AG04450 (cell line): ENCODE measurements at regions not wholly inside any gene's neighbourhood (a gene's known extent, or its start where the extent isn't known, plus 50 kb on each side); places are given as distances from the start of the nearest gene placed in this dataset.

ENCODE experiments used
- CTCF ChIA-PET: fragments of 300-600, 350-600 bp; formaldehyde crosslinking; extraction: SDS; loops from one replicate; lab custom pipeline; 2022; ENCODE audit warnings: antibody characterized with exemption, inconsistent platforms; lab: Charles Lee
- POLR2A ChIA-PET: fragments of 350-600 bp; formaldehyde crosslinking; extraction: SDS; loops from one replicate; lab custom pipeline; 2021; ENCODE audit warnings: antibody characterized with exemption, inconsistent platforms; lab: Yijun Ruan, JAX
- DNase-seq: peaks from one replicate; pipeline ENCODE4 v3.0.0-alpha.2; 2011; ENCODE audit warnings: low read depth, low spot score
- H3K27ac ChIP-seq: one replicate; pipeline ENCODE4 v1.5.1; 2012; ENCODE audit warnings: low read depth, low read length, control low read depth
- H3K27me3 ChIP-seq: one replicate; pipeline ENCODE4 v1.6.0; 2012; ENCODE audit warnings: low read length; ENCODE audit not compliant: control insufficient read depth, insufficient read depth
- H3K4me3 ChIP-seq: 2 replicates; pipeline ENCODE4 v1.5.1; 2011; ENCODE audit warnings: mild to moderate bottlenecking, low read depth, low read length, control low read depth
- H3K9me3 ChIP-seq: 2 replicates; pipeline ENCODE4 v1.5.1; 2012; ENCODE audit warnings: low read length; ENCODE audit not compliant: control insufficient read depth, insufficient read depth
- TF ChIP-seq, protein P1 (sequence below): IDR thresholded peaks from 2 replicates; pipeline ENCODE4 v1.5.1; 2011; ENCODE audit warnings: low read depth, low read length, control low read depth, inconsistent platforms

DNA sequence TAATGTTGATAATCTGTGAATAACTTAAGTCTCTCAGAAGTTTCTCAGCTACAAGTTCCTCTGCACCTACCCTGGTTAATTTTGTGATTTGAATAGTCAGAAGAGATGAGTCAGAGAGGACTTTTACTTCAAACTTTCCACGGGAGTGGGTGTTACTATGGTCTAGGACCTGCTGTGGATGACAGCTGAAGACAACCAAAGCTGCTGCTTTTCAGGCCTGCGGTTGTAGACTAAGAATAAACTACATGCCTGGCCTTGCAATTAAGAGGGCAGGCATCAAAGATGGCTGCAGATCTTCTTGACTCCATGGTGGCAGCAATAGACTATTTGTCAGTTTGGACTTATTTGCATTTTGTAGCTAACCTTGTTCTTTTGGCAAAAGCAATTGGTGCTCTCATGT is 227.1 kb upstream of the KRR1 start:
- H3K4me3 ChIP-seq, result no peak overlapping the region
- no peaks in the 10 kb centered on the region for H3K9me3 ChIP-seq
- ChIA-PET CTCF (no interaction called here), POLR2A (no interaction called here)
- H3K27me3 ChIP-seq, result no peaks in the 10 kb centered on the region
- H3K27ac ChIP-seq, result no peak overlapping the region
- TF ChIP-seq, protein P1, sequence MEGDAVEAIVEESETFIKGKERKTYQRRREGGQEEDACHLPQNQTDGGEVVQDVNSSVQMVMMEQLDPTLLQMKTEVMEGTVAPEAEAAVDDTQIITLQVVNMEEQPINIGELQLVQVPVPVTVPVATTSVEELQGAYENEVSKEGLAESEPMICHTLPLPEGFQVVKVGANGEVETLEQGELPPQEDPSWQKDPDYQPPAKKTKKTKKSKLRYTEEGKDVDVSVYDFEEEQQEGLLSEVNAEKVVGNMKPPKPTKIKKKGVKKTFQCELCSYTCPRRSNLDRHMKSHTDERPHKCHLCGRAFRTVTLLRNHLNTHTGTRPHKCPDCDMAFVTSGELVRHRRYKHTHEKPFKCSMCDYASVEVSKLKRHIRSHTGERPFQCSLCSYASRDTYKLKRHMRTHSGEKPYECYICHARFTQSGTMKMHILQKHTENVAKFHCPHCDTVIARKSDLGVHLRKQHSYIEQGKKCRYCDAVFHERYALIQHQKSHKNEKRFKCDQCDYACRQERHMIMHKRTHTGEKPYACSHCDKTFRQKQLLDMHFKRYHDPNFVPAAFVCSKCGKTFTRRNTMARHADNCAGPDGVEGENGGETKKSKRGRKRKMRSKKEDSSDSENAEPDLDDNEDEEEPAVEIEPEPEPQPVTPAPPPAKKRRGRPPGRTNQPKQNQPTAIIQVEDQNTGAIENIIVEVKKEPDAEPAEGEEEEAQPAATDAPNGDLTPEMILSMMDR, result no peak
- DNase-seq, result no peak

DNA sequence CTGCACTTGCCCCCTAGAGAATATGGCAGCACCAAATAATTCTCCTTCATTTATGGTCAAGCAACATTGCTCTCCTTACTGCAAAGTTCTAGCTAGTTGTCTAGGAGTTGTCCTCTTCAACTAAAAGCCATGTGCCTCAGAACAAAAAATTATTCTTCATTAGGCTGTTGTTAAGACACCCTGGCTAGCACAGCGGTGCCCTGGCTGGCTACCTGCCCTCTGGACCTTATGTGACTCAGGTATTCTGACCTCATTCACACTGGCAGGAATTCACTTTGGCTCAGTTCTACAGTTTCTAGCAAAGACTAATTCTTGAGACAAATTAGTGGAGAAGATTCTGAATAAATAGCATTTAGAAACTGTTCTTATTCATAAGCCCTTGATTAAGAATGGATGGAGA is 224.4 kb upstream of the KRR1 start:
- CTCF ChIA-PET, result no interaction called here
- POLR2A ChIA-PET, result no interaction called here
- Histone ChIP-seq H3K9me3 (no peaks in the 10 kb centered on the region), H3K27ac (no peak overlapping the region), H3K4me3 (no peak overlapping the region), H3K27me3 (no peaks in the 10 kb centered on the region)
- TF ChIP-seq, protein P1, result no peak
- no peak for DNase-seq

DNA sequence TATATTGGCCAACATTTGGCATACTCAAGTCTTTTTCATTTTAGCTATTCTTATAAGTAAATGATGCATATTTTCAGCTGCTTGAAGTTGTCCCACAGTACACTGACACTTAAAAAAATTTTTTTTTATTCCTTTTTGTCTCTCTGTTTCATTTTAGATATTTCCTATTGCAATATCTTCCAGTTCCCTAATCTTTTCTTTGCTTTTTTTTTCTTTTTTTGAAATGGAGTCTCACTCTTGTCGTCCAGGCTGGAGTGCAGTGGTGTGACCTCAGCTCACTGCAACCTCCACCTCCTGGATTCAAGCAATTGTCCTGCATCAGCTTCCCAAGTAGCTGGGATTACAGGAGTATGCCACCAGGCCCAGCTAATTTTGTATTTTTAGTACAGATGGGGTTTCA is 217.4 kb upstream of the KRR1 start:
- H3K27ac ChIP-seq, result no peak overlapping the region
- TF ChIP-seq, protein P1, result no peak
- no peaks in the 10 kb centered on the region for H3K27me3 ChIP-seq
- no peak for DNase-seq
- POLR2A ChIA-PET, result no interaction called here
- no peak overlapping the region for H3K4me3 ChIP-seq
- H3K9me3 ChIP-seq, result no peaks in the 10 kb centered on the region
- CTCF ChIA-PET, result no interaction called here

DNA sequence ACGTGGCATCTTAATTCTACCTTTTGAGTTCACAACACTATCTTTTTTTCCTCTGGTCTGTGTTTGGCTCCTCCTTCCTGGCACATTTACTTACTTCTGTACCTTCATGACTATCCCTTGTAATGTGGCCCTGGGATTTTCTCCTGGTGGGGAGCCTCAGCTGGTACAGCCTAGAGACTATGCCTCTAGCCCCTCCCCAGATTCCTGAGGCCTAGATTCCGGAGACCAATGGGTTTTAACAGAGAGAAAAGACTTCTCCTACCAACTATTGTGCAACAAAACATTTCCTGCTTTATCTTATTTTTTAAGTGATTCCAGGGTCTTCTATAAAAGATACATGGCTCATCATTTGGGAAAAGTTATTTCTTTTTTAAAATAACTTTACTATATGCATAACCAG is 216.2 kb upstream of the KRR1 start:
- no peak overlapping the region for H3K4me3 ChIP-seq
- no peaks in the 10 kb centered on the region for H3K27me3 ChIP-seq
- TF ChIP-seq, protein P1, result no peak
- ChIA-PET CTCF (no interaction called here), POLR2A (no interaction called here)
- DNase-seq, result no peak
- H3K9me3 ChIP-seq, result no peaks in the 10 kb centered on the region
- H3K27ac ChIP-seq, result no peak overlapping the region

GRCh38 chr12:75725521-75726111 is 214.2 kb upstream of the KRR1 start:
- H3K27ac ChIP-seq, result peak overlapping the region; percentile 78
- POLR2A ChIA-PET, result interaction anchor here (1.0 to 1.8 kb wide), 5 partner anchors 22 to 307 kb away, joined by 4 to 7 read pairs (median 4); partner anchors contain the start of gene PHLDA1
- CTCF ChIA-PET, result interaction anchor here (0.6 kb wide), 2 partner anchors 172 to 409 kb away, joined by 3 to 4 read pairs; no protein-coding TSS in a partner anchor
- no peaks in the 10 kb centered on the region for H3K27me3 ChIP-seq
- H3K9me3 ChIP-seq, result no peaks in the 10 kb centered on the region
- no peak for DNase-seq
- H3K4me3 ChIP-seq, result 0 out of 2 replicates have a peak overlapping the region, but pooled peaks have one; percentile 0
- TF ChIP-seq, protein P1, result peak; percentile 37
